Cardiac muscle cell (in vitro differentiated cells and primary cell): ENCODE measurements at regions not wholly inside any gene's neighbourhood (a gene's known extent, or its start where the extent isn't known, plus 50 kb on each side); places are given as distances from the start of the nearest gene placed in this dataset.

ENCODE experiments used
- DNase-seq, 2 donors: peaks; one replicate each; pipeline versions ENCODE4 v3.0.0 to v3.0.0-alpha.2; 2010 to 2017; ENCODE audit warnings: low read depth in 1 of 2, low spot score in 1 of 2
- H3K27ac ChIP-seq: fragments of 200-600 bp; sonication (generic); 2 replicates; pipeline ENCODE4 v1.5.1; 2016
- H3K27me3 ChIP-seq: fragments of 200-600 bp; sonication (generic); 2 replicates; pipeline ENCODE4 v1.6.0; 2016; ENCODE audit warnings: control low read depth
- H3K36me3 ChIP-seq: fragments of 200-600 bp; sonication (generic); 2 replicates; pipeline ENCODE4 v1.5.1; 2016; ENCODE audit warnings: control low read depth
- H3K4me1 ChIP-seq: fragments of 200-600 bp; sonication (generic); 2 replicates; pipeline ENCODE4 v1.8.1; 2017; ENCODE audit warnings: low read depth, mild to moderate bottlenecking, mixed run types
- H3K4me3 ChIP-seq: fragments of 200-600 bp; sonication (generic); 2 replicates; pipeline ENCODE4 v1.5.1; 2016; ENCODE audit warnings: mild to moderate bottlenecking
- H3K9me3 ChIP-seq: fragments of 200-600 bp; sonication (generic); 2 replicates; pipeline ENCODE4 v1.5.1; 2017; ENCODE audit warnings: low read depth, mild to moderate bottlenecking, control low read depth
- TF ChIP-seq, protein P1 (sequence below): IDR thresholded peaks from 2 replicates; pipeline ENCODE4 v1.5.1; 2012; ENCODE audit warnings: low read depth, mild to moderate bottlenecking, low read length

DNA sequence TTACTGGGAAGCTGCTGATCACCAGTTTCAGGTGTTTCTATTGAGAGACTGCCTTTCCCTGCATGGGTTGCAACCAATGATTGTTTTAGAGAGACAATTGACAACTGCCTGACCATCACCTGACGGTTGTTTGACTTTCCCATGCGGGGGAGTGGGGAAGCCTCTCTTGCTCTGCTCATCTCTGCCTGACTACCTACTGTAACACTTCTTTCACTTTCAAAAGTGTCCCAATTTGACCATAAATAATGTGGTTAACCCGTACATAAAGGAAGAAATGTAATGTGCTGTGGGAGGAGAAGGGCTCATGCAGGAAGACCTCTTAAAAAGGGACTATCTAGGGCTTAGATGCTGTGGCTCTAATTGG is 122.1 kb upstream of the PHACTR1 start:
- TF ChIP-seq, protein P1, sequence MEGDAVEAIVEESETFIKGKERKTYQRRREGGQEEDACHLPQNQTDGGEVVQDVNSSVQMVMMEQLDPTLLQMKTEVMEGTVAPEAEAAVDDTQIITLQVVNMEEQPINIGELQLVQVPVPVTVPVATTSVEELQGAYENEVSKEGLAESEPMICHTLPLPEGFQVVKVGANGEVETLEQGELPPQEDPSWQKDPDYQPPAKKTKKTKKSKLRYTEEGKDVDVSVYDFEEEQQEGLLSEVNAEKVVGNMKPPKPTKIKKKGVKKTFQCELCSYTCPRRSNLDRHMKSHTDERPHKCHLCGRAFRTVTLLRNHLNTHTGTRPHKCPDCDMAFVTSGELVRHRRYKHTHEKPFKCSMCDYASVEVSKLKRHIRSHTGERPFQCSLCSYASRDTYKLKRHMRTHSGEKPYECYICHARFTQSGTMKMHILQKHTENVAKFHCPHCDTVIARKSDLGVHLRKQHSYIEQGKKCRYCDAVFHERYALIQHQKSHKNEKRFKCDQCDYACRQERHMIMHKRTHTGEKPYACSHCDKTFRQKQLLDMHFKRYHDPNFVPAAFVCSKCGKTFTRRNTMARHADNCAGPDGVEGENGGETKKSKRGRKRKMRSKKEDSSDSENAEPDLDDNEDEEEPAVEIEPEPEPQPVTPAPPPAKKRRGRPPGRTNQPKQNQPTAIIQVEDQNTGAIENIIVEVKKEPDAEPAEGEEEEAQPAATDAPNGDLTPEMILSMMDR, result no peak
- DNase-seq, result no peak

DNA sequence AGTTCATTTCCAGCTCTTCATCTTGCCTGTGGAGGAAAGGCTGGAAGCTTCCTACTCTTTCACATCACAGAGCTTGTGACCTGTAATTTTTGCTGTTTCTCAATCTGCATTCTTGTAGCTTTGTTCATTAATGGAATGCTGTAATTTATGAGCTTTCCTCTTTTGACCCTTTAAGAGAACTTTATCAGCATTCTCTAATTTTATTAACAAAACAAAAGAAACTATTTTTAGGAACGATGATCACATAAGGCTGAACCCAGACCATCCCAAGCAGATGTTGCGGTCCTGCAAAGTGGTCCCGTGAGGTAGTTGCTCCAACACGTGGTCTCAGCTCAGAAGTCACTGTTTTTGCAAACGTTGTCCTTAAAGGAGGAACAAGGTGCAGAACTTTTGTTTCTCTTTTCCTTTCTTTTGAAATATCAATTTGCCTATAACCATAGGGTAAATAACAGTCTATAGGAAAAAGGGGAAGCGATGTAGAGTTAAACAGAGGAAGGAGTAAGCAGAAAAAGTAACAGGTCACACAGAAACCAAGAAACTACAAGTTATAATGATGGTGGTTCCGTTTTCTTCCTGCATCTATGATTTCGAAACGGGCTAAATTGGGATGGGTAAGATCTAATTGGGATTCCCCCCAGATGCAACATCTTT is 121.3 kb upstream of the PHACTR1 start:
- no peak overlapping the region for H3K27ac ChIP-seq
- no peak overlapping the region for H3K4me3 ChIP-seq
- no peaks in the 10 kb centered on the region for H3K36me3 ChIP-seq
- DNase-seq, result peak in 1 of 2 donors; percentile 88
- H3K4me1 ChIP-seq, result no peaks in the 10 kb centered on the region
- TF ChIP-seq, protein P1, result no peak
- no peaks in the 10 kb centered on the region for H3K9me3 ChIP-seq
- H3K27me3 ChIP-seq, result no peaks in the 10 kb centered on the region

More for the DNA sequence above, 122.1 kb upstream of the PHACTR1 start:
- no peaks in the 10 kb centered on the region for H3K4me1 ChIP-seq
- H3K27me3 ChIP-seq, result no peaks in the 10 kb centered on the region
- H3K9me3 ChIP-seq, result no peaks in the 10 kb centered on the region
- no peak overlapping the region for H3K27ac ChIP-seq
- no peaks in the 10 kb centered on the region for H3K36me3 ChIP-seq
- H3K4me3 ChIP-seq, result no peak overlapping the region

DNA sequence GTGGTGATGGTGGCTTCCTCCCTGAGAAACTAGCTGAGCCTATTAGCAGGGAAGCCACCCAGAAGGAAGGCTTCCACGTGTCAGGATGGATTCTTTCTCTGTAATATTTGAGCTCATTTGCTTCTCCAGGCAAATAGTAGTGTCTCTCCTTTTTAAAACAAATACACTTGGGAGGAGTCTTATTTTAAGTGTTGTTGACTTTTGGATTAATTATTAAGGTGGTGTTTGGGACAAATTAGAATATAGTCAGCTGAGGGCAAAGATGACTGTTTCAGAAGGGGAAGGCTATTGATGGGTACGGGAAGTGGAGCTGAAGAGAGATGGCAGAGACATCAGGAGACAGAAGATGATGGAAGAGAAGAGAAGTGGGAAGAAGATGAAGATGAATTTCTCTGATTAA is 119.8 kb upstream of the PHACTR1 start:
- no peak overlapping the region for H3K4me3 ChIP-seq
- no peak overlapping the region for H3K27ac ChIP-seq
- DNase-seq, result no peak
- H3K4me1 ChIP-seq, result no peaks in the 10 kb centered on the region
- no peaks in the 10 kb centered on the region for H3K27me3 ChIP-seq
- no peaks in the 10 kb centered on the region for H3K9me3 ChIP-seq
- TF ChIP-seq, protein P1, result no peak
- H3K36me3 ChIP-seq, result no peaks in the 10 kb centered on the region

DNA sequence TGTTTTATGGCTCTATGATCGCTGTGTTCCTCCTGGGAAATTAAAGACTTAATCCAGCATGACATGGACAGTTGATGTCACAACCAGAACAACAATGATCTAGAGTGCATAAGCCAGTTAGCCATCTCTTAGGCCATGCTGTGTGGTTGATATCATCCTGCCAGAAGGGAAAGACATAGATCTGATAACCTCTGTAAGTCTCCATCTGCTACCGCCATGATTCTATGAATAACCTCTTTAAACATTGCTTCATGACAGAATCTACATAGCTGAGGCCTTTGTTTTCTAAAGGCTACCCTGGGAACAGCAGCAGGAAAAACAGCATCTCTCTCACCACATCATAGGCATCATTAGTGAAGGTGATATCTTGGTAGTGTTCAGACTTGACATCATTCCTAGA is 117.6 kb upstream of the PHACTR1 start:
- Histone ChIP-seq H3K27me3 (no peaks in the 10 kb centered on the region), H3K27ac (no peak overlapping the region), H3K4me3 (no peak overlapping the region), H3K36me3 (no peaks in the 10 kb centered on the region), H3K9me3 (no peaks in the 10 kb centered on the region), H3K4me1 (no peaks in the 10 kb centered on the region)
- TF ChIP-seq, protein P1, result no peak
- DNase-seq, result no peak

DNA sequence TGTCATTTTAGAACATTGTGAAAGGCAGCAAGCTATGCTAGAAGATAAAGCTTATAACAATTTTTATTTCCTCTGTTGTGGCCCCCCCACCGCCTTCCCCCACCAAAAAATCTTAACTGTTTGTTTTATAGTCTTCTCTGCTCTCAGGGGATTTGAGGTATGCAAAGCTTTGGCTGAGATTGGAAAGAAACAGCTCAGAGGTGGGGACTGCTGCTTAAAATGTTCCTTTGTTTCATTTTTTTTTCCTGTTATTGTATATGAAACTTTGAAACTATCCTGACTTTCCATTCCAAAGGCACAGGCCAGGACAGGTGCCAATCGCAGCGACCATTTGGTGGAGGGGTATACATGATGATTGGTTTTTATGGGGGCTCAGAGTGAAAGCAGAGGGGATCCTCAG is 114.7 kb upstream of the PHACTR1 start:
- no peaks in the 10 kb centered on the region for H3K36me3 ChIP-seq
- peak in 1 of 2 donors; percentile 83 for DNase-seq
- no peak overlapping the region for H3K4me3 ChIP-seq
- TF ChIP-seq, protein P1, result no peak
- no peaks in the 10 kb centered on the region for H3K4me1 ChIP-seq
- H3K27me3 ChIP-seq, result no peaks in the 10 kb centered on the region
- no peaks in the 10 kb centered on the region for H3K9me3 ChIP-seq
- H3K27ac ChIP-seq, result no peak overlapping the region

DNA sequence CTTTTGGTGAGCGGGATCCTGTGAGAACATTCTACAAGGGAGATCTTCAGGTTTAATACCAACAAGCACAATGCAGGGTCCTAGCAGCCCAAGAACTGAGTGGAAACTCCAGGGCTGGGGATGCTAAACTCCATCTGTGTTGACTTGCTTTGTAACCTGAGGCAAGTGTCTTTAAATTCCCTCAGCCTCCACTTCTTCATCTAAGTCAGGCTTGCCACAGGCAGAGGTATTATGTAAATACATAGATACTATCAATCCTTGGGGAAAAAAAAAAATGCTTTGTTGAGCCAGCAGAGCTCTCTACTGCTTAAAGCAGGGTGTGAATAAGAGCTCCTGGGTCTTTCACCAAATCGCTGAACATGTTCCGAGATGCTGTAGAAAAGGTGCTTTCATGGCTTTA is 114.2 kb upstream of the PHACTR1 start:
- no peaks in the 10 kb centered on the region for H3K4me1 ChIP-seq
- no peak overlapping the region for H3K4me3 ChIP-seq
- no peaks in the 10 kb centered on the region for H3K27me3 ChIP-seq
- H3K9me3 ChIP-seq, result no peaks in the 10 kb centered on the region
- peak in 1 of 2 donors; percentile 51 for DNase-seq
- H3K27ac ChIP-seq, result no peak overlapping the region
- H3K36me3 ChIP-seq, result no peaks in the 10 kb centered on the region
- TF ChIP-seq, protein P1, result no peak
